NK-92 (cell line): ENCODE measurements at regions not wholly inside any gene's neighbourhood (a gene's known extent, or its start where the extent isn't known, plus 50 kb on each side); places are given as distances from the start of the nearest gene placed in this dataset.
A peak's percentile ranks its signal among the peaks of the same experiment; 100 is the strongest.
"Not testable (repeated sequence)": the region's sequence is repeated elsewhere in the genome, so short reads cannot be mapped to it uniquely, and the experiment has no call there.

Experiments used
- DNase-seq: peaks from one replicate; lab custom pipeline; 2025; ENCODE audit not compliant: unreplicated experiment; lab: John Stamatoyannopoulos, UW

DNA sequence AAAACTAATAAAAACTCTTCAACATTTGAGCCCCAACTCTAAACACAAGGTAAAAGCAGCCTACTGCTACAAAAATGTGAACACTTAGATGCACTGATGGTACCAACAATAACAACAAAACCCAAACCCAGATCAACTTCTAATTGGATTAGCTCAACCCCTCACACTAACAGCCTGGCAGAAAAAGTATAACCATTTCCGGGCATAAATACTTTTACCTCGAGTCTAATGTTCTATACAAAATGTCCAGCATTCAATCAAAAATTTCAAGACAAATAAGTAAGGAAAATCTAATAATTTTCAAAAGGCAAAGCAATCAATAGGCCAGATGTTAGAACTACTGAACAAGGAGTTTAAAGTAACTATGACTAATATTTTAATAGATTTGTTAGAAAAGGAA, 303.3 kb downstream of the ARRDC4 start:
- DNase-seq: no peak

DNA sequence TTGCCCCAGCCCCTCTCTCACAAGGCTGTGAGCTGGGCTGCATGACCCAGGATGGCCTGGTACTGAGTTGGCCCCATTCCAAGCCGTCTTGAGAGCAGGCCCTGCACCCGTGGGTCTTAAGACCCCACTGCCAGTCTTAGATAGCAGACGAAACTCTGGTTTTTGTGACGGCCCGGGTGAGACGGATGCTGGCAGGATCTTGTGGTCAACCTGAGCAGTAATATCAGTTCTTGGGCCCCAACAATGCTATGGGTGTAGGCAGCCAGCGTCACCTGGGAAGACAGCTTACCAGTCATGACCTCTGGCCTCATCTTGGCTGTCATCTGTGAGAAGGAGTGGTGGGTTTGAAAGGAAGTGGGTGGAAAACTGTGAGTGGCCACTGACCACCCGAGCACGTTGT, 305.8 kb downstream of the ARRDC4 start:
- no peak for DNase-seq

DNA sequence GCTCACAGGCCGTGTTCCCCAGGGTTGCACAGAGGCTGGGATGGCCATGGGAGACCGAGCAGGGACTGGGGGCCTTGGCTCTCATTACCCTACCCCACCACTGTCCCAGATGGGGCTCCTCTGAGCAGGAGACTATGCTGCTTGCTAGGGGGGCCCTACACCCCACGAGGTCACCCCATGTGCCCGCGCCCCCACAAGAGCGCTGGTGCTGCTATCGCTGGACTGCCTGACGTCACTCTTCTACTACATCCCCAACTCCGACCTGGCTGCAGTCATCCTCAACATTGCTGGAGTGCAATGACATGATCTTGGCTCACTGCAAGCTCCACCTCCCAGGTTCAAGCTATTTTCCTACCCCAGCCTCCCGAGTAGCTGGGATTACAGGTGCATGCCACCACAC, 307.7 kb downstream of the ARRDC4 start:
- no peak for DNase-seq

DNA sequence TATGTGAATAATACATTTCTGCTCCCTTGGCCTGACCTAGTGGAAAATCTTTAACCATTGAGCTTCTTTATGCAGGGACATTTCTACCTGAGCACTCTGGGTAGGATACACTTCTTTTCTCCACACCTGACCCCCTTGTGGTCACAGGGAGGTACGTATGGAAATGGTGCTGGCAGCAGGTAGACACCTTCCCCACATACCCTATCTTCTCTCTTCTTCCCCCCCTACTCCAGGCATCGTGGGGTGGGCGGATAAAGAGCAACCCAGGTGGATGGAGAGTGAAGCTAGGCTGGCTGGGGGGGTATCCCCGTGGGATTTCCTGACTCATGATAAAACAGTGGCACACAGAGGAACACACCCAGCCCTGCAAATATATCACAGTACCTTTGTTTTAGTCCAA, 312.1 kb downstream of the ARRDC4 start:
- DNase-seq: no peak

DNA sequence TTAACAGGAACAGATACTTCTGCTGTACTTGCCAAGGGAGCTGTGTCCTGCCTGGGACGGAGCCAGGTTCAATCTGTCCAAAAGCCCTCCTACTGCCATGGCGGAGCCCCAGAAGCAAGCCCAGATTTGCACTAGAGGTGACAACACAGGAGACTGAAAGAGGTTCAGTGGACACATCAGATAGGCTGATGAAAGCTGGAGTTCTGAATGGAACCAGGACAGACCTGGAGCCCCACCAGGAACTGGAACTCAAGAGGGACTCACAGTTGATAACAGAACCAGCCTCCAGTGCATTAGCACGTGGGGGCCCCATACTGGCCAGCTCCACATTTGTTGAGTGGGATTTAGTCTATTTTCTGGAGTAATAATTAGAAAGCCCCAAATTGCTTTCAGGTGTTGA, 315.5 kb downstream of the ARRDC4 start:
- no peak for DNase-seq

DNA sequence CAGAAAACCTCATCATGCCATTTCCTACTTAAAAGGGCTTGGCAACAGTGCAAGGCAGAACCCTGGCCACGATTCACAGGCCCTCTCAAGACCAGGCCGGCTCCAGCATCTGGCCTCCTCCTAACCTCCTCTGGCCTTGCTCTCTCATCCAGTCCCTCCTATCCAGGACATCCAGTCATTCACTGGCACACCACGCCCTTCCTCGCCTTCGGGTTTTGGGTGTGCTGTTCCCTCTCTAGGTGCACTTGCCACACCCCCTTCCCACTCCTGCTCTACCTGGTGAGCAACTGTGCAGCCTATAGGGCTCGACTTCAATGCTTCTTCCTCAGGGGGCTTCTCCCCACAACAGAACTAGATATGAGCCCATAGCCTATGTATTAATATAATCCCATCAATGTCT, 317.1 kb downstream of the ARRDC4 start:
- DNase-seq: no peak

DNA sequence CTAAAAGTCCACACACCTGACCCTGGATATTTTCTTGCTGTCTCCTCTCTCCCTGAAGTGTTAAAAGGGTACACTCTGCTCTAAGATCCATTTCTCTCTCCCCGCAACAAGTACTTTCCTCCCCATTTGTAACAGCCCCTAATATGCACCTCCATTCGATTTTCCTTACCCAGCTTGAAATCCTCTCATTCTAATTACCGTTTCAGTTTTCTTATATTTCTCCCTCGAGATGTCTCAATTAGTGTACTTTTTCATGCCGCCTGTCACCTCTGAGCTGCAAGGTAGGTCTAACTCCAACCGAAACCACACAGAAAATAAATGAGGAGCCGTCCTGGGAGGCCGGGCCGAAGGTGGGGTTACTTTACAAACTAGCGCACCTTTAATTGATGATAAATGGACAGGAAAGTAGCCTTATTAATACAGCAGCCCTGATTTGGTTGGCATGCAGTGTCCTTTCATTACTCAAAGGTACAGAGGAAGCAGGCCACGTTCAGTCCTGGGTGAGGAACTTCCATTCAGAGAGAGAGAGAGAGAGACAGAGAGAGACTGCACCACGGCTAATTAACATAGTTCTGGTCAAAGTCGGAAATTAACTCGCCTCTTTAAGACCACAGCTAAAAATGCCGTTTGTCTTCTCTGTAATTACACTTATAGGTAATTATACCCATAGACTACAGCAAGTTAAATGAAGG, 319.9 kb downstream of the ARRDC4 start:
- DNase-seq: no peak

DNA sequence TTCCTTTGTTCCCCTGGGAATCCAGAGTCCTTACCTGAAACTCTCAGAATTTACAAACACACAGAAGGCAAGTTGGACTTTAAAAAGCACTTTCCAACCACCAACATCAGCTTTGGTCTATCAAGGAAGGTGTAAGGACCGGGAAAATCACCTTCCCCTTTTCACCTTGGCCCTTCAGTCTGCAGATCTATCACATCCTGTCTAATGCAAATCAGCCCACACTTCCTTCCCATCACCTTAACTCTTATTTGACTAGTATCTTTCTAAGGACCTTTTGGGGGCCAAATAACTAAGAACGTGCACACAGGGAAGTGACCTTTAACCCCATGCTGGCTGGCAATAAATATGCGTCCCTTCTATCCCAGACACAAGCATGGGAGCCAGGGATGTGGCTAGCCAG, 320.6 kb downstream of the ARRDC4 start:
- no peak for DNase-seq

DNA sequence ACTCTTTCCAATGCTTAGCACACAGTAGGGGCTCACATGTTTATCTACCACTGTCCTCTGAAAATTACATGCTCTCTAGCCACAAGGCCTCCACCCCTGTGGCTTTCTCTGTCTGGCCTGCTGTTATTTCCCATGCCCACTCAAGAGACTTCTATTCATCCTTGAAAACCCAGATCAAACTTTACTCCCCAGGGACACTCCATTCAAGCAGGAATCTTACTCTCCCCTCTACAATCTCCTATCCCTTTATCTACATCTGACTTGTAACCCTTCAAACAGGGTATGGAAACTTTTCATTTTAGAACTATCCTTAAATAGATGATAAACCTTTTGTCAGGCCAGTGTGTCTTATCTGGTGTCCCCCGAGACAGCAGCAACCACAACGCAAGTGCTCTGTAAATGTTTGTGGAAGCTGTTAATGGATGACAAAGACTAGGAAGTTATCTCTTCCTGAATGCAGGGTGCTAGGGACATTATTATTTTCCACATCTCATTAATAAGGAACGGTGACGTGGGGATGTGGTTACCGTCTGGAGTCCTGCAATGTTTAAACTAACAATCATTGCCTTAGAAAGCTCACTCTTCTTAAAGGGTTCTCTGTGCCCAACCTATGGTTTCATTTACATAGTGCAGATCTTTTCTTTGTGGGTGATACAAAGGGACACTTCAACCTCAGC, 322.3 kb downstream of the ARRDC4 start:
- no peak for DNase-seq

DNA sequence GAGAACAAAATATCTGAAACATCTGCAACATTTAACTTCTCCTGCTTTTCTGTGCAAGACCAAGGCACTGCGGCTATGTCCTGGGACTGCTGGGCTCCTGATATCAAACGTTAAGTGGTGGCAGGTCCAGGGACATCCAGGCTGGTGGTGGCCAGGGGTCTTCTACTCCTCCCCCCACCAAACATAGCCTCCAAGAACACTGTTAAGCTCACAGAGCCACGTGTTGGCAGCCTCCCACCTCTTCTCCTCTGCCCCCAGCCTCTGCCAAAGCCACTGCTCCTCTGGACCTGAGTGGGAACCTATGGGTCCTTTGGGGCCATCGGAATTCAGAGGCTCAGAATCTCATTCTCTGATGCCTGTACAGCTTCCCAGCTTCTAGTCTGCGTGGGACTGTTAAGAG, 325.7 kb downstream of the ARRDC4 start:
- DNase-seq: no peak

DNA sequence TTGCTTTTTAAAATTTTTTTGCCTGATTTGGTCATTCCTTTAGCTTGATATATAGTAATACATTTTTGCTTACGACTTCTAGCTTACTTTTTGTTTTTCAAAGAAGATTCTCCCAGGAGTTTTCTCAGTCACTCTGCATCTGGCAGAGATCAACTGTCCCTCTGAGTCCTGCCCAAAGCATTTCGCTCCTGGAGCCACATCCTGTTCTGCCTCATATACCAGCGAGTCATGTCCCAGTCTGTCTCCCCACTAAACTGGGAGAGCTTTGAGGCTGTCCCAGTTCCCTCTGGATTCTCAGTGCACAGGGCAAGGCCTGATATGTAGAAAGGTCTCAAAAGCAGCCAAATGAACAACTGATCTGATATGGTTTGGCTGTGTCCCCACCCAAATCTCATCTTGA, 326.3 kb downstream of the ARRDC4 start:
- DNase-seq: no peak

DNA sequence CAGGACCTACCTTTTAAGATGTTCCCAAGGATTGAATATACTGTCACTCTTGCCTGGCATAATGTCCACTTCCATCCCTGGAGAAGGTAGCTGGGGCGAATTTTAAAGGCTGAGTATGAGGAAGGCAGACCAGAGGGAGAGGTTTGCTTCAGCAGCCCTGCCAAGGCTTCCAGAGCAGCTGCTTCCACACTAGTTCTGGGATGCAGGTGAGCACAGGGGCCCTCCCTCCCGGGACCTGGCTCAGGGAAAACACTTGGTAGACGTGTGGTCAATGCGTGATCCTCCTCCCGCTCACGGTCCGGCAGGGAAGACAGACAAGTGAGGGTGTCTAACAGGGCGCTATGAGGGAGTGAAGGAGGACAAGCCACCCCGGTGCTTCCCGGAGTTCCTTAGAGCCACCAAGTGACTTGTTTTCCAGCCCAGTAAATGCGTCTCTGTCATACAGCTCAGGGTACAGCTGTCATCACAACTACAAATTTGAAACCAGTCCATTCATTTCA, 327.6 kb downstream of the ARRDC4 start:
- no peak for DNase-seq

DNA sequence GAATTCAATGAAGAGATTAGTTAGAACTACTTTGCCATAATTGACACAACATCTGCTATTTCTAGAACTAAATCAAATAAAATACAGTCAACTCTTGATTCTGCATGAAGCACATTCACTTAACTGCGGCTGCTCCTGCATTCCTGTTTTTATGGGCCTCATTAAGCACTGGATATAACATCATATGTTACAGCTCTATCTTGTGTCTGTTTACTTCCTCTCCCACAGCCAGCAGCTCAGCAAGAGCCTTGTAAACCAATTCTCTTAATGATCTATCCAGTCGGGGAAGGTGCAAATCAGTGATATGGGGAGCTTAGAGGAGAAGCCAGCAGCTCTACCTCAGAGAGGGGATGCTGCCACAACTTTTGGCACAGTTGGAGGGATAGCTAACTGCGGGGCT, 329.2 kb downstream of the ARRDC4 start:
- no peak for DNase-seq

DNA sequence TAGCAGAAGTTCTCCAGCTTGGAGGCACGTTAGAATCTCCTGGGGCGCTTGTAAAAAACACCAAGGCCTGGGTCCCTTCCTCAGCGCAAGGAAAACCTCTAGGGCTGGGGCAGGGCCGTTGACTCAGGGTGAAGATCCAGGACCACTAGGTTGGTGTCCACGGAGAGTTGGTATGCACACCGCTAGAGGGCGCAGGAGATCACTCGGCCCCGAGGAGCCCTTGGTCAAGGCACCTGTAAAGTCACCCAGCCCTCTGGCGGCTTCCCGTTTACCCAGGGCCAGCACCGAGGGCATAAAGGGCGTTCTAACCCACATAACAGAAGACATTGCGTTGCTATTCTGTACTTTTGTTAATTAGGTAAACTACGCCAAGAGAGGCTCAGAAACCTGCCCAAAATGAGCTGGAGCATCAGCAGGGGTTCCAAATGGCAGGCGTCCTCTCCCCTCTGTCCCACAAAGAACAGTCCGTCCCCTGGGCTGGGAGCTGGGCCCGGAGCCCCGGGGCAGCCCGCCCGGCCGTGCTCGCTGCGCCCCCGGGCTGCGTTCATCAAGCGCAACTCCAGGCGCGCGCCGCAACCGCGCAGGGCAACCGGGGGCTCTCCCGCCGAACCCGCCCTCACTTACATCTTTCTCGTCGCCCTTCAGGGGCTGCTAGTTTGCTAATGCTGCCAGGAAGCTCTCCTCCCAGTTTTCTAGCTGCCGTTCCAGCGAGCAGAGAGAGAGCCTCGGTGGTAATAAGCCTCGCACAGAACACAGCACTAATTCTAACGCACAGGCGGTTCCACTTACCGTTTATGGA, 332.1 kb downstream of the ARRDC4 start:
- DNase-seq: no peak

DNA sequence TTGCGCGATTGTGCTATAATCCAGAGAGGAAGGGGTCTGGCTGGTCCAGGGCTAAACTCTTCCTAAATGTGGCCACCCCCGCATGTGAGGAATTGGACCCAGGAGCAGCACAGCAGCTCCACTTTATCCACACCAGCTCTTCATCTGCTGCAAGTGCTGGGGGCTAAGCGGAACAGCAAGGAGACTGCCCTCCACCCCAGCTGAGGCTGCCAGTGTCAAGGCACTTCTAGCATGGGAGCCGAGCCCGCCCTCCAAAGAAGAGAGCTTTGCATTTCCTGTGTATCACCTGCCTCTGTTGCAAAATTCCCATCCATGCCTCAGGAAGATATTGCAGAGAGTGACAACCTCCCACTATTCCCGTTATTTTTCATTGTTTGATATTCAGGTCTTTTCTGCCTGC, 333.6 kb downstream of the ARRDC4 start:
- no peak for DNase-seq

DNA sequence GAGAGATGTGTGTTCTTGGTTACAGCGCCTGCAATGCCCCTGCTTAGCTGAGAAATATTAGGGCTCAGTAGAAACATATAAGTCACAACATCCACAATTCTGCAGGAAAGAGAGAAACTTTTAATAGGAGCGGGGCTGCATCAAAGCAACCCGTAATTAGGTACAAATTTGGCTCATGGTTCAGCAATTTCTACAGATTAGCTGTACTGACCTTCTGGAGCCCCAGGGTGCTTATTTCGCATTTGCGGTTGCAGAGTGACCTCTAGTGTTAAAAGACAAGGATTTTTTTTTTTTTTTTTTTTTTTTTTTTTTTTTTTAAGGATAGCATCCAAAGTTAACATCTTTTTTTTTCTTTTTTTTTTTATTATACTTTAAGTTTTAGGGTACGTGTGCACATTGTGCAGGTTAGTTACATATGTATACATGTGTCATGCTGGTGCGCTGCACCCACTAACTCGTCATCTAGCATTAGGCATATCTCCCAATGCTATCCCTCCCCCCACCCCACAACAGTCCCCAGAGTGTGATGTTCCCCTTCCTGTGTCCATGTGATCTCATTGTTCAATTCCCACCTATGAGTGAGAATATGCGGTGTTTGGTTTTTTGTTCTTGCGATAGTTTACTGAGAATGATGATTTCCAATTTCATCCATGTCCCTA, 334.7 kb downstream of the ARRDC4 start:
- DNase-seq: not testable (repeated sequence)

DNA sequence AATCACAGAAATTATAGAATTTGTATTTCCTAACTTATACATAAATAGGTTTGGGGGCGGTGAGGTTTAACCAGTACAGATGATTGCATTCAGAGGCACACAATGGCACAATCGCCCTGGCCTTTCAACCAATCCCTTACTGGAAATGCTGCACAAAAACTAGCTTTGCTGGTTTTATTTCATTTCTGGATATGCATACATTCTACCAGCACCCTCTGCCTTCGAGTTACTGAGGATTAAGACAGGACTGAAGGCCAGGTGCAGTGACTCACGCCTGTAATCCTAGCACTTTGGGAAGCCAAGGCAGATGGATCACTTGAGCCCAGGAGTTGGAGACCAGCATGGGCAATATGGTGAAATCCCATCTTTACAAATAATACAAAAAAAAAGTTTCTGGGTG, 336.1 kb downstream of the ARRDC4 start:
- DNase-seq: no peak

DNA sequence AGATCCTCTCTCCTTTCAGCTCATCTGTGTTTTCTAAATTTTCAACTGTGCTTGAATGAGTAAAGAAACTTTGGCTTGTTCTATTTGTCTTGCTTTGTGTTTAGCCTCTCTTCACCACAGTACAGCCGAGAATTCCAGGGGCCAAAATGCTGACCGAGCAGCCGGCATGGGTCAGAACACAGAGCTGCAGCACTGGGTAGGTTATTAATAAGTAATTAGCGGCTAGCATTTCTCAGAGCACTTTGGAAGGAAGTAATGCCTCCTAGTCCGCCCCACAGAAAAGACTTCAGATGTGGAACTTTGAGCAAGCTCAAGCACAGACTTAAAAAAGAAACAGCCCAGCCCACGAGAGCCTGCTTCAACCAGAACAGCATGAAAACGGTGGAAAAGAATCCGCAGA, 343.9 kb downstream of the ARRDC4 start:
- no peak for DNase-seq

DNA sequence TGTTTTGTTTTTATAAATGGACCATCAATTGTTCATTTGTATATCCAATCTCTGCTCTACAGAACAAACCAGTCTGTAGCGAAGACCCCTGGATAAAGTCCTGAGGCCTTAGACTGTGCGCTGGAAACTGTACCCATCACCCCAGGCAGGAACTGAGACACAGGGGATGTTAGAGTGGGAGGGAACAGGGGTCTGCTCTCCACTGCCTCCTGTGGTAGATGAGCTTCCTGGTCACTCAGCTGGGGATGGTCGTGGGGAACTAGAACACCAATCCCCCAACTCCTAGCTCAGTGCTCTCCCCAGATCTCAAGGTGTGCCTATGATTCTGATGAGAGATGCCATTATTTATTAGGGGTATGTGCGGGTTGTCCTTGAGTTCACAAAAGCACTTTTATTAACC, 340.2 kb upstream of the IGF1R start:
- no peak for DNase-seq

DNA sequence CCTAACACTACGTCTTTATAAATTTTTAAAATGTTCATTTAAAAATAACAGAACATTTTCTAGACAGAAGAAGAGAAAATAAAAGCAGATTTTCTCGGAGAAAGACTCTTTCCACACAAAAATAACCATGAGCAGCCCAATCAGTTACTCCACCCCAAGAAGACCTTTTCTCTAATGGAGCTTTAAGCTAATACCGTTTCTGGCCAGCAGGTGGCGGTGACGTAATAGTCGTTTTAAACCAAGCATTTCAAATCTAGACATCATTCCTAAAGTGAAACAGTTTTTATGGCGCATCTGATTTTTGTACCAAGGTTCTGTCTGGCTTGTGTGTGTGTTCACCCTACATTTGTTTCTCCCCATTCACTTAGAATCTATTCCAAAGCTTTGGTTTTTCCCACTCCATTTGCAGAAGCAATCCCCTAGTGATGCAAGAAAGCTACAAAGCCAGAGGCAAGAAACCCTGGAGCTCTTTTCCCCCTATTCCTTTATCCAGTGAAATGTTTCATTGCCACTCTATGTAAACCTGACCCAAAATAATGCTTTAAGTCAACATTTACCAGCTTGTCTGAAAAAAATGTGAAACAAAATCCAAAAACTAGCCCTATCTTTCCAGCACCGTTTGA, 336.7 kb upstream of the IGF1R start:
- peak; percentile 19 for DNase-seq

DNA sequence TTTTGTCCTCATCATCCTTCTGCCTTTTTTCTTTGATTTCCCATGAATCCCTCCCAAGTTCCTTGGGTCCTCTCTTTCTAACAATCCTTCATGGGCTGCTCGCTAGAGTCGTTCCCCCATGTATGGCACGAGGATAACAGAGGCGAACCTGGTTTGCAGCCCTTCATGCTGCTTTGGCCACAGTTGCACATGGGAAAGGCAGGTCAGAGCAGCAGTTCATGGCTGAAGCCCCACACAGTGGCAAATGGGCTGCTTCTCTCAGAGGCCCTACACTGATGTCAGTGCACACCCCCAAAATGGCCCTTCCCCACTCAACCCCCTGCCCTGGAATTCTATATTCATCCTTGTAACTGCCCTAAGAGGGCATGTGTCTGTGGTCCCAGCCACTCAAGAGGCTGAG, 335.4 kb upstream of the IGF1R start:
- DNase-seq: no peak
